Fibroblast of pulmonary artery (primary cell): ENCODE measurements at regions not wholly inside any gene's neighbourhood (a gene's known extent, or its start where the extent isn't known, plus 50 kb on each side); places are given as distances from the start of the nearest gene placed in this dataset.

Source experiments
- DNase-seq: peaks from one replicate; pipeline ENCODE4 v3.0.0-alpha.2; 2010; ENCODE audit warnings: low read depth
- H3K4me3 ChIP-seq: replicated peaks from 2 replicates; pipeline ENCODE4 v1.5.1; 2011; ENCODE audit warnings: low read depth, mild to moderate bottlenecking, control low read depth, low read length, moderate library complexity
- TF ChIP-seq, protein P1 (sequence below): IDR thresholded peaks from 2 replicates; pipeline ENCODE4 v1.5.1; 2011; ENCODE audit warnings: mild to moderate bottlenecking, control low read depth, low read length, inconsistent platforms; ENCODE audit errors: missing control alignments

DNA sequence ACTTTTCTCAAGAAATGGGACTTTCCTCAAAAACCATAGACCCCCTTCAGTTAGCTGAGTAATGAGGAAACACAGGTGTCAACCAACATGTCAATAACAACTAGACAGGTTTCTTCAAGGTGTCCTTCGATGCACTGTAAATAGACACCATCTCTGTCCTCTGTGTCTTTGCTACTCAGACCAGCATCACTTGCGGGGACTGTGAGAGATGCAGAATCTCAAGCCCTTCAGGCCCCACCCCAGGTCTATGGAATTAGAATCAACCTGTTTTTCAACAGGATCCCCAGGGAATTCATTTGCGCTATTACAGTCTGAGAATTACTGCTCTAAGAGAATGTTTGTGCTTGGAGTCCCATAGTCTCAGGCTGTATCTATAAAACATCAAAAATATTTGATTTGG is 469.9 kb downstream of the COG6 start:
- TF ChIP-seq, protein P1, sequence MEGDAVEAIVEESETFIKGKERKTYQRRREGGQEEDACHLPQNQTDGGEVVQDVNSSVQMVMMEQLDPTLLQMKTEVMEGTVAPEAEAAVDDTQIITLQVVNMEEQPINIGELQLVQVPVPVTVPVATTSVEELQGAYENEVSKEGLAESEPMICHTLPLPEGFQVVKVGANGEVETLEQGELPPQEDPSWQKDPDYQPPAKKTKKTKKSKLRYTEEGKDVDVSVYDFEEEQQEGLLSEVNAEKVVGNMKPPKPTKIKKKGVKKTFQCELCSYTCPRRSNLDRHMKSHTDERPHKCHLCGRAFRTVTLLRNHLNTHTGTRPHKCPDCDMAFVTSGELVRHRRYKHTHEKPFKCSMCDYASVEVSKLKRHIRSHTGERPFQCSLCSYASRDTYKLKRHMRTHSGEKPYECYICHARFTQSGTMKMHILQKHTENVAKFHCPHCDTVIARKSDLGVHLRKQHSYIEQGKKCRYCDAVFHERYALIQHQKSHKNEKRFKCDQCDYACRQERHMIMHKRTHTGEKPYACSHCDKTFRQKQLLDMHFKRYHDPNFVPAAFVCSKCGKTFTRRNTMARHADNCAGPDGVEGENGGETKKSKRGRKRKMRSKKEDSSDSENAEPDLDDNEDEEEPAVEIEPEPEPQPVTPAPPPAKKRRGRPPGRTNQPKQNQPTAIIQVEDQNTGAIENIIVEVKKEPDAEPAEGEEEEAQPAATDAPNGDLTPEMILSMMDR: no peak
- DNase-seq: no peak
- H3K4me3 ChIP-seq: no peak overlapping the region

DNA sequence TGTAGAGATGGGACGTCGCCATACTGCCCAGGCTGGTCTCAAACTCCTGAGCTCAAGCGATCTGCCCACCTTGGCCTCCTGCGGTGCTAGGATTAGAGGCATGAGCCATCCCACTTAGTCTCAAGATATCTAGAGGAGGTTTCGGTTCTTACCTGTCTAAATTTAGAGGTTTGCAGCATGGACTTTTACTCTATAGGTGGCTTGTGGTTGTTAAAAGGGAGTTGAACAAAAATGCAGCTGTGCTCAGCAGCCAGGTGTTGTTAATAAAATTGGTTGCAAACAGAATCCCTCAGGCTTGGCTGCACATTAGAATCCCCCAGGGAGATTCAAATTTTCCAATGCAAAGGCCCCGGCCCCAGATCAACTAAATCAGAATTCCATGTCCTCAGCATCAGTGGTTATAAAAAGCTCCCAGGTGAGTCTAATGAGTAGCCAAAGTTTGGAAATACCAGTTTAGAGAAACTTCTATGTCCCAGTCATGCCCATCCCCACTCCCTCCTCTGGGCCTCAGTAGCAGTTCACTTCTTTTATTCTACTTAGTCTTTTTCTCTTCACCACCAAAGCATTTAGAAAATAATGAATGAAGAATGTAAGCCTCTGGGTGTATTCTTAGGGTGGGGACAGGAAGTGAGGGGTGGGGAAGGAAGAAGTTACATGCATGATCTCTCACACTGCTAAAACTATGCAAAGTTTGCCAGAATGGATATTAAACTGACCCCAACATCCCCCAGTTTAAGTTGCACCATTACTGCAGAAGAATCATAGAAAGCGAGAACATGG is 471.0 kb downstream of the COG6 start:
- H3K4me3 ChIP-seq: no peak overlapping the region
- no peak for DNase-seq
- TF ChIP-seq, protein P1: no peak

DNA sequence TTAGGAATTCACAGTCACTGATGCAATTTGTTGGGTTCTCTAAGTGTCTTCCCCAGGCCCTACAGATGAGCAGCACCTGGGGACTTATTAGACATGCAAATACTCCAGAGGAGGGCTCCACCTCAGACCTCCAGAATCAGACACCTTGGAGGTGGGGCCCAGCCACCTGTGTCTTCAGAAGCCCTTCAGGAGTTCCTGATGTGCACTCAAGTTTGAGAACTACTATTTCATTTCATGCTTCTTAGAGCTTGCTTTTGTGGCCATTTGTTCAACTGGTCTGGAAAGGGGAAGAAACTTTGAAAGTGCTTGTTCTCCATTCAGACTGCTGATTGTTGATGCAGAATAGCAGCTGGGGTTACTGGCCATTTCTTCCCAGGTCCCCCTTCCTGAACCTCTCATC is 472.0 kb downstream of the COG6 start:
- no peak for DNase-seq
- TF ChIP-seq, protein P1: no peak
- H3K4me3 ChIP-seq: no peak overlapping the region

DNA sequence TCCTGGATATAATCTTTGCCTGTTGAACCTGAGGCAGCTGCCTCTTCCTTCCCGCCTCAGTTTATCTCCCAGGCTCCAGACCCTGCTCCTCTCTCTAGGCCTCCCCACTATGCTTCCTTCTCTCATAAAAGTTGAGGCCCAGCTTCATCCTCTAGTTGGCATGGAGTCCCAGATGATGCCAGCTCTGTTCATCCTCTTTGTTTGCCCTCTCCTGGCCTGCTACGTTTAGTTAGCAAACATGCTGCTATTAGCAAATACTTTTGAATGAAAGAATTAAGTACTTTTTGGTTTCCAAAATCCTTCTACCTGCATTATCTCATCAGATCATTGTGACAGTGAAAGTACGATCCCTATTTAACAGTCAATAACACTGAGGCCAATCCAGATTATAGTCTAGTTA is 472.5 kb downstream of the COG6 start:
- no peak overlapping the region for H3K4me3 ChIP-seq
- TF ChIP-seq, protein P1: no peak
- DNase-seq: no peak

DNA sequence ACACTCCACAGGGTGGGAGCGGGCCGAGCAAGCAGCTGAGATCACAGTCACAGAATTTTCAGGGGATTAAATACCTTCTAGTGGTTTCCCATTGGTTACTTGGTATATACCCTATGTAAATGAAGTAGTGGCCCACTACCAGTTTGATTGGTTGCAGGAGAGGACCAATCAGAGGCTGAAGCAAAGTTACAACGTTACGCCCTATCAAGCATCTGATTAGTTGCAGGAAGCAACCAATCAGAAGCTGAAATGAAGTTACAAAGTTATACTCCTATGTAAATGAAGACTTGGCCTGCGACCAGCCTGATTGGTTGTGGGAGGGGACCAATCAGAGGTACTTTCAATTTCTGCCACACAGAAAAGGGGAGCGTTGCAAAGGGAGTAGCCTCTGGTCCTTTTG is 474.0 kb downstream of the COG6 start:
- DNase-seq: no peak
- H3K4me3 ChIP-seq: no peak overlapping the region
- TF ChIP-seq, protein P1: no peak

DNA sequence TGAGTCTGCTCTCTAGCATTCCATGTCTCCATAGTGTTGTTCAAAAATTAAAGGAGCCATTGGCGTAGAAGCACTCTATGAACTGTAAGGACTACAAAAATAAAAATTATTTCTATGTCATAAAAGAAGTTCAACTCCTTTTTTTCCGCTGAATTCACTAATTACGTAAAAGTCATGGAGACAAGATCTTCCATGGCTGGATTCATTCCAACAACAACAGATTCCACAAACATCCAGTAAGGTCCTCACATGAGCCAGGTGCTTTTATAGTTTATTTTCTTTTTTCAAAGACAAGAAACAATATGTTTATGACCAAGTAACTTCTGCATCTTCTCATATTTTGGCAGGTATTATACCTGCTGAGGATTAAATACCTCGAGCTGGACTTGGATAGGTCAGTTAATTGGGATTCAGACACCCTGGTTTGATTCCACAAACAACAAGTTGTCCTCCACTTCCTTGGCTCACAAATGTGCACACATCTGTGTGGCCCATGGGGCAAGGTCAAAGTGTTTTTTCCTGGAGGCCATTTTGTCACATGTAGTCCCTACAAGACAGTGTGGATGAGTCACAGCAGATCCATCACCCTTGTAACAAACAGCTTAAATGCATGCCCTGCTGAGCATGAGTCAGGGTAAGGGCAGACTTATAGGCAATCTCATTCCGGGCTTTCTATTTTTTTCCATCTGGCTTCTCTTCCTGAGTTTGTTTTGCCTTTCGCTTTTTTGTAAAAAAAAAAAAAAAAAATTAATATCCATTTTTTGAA is 475.6 kb downstream of the COG6 start:
- DNase-seq: peak; percentile 66
- H3K4me3 ChIP-seq: no peak overlapping the region
- TF ChIP-seq, protein P1: no peak
